ENCODE measurements at regions not wholly inside any gene's neighbourhood (a gene's known extent, or its start where the extent isn't known, plus 50 kb on each side); places are given as distances from the start of the nearest gene placed in this dataset.

- TF ChIP-seq CEBPB (IDR thresholded peaks at IDR 0.05; ENCODE audit: borderline replicate concordance in 1 of 2, low read depth in 2 of 2, low read length in 2 of 2) = no peak
- TF ChIP-seq RCOR1 (conservative IDR thresholded peaks at IDR 0.05; ENCODE audit: low read depth, low read length) = no peak
- TF ChIP-seq RFX5 (IDR thresholded peaks at IDR 0.05; ENCODE audit: low read depth, low read length) = no peak
- no peak for TF ChIP-seq POLR2AphosphoS5 (IDR thresholded peaks at IDR 0.05; ENCODE audit: low read length)
- TF ChIP-seq NR2C1 (IDR thresholded peaks at IDR 0.05) = no peak
- TF ChIP-seq SPI1 (IDR thresholded peaks at IDR 0.05; ENCODE audit: borderline replicate concordance, insufficient read depth, low read depth, low read length) = no peak
- no peak for TF ChIP-seq HDAC2 (IDR thresholded peaks at IDR 0.05)
- no peak for TF ChIP-seq CBX3 (IDR thresholded peaks at IDR 0.05; ENCODE audit: borderline replicate concordance, low read depth)
- TF ChIP-seq RELB (IDR thresholded peaks at IDR 0.05; ENCODE audit: low read depth) = no peak
- no peak for TF ChIP-seq BHLHE40 (IDR thresholded peaks at IDR 0.05; ENCODE audit: borderline replicate concordance in 1 of 2, low read depth in 2 of 2, low read length in 1 of 2)
These were observed 252.7 kb upstream of the IL12B start (continued) for GRCh38 chr5:159582756-159583541.

GRCh38 chr5:159586921-159587320 is 256.6 kb upstream of the IL12B start:
- intact Hi-C loops (cut with micrococcal nuclease; ENCODE audit: unreplicated experiment) (no loop called here), in situ Hi-C loops (cut with MboI) (no loop called here)
- no peak overlapping the region for H3K27ac ChIP-seq (ENCODE audit: control insufficient read depth, insufficient read depth)
- H4K20me1 ChIP-seq (ENCODE audit: control insufficient read depth, insufficient read depth) = no peaks in the 10 kb centered on the region
- H3K4me1 ChIP-seq (ENCODE audit: control insufficient read depth, insufficient read depth, low read length) = no peaks in the 10 kb centered on the region
- no peak overlapping the region for H3K4me3 ChIP-seq
- POLR2A ChIA-PET = no interaction called here
- TF ChIP-seq LARP7 (IDR thresholded peaks at IDR 0.05) (no peak), ZNF217 (IDR thresholded peaks at IDR 0.05) (no peak), ZBTB11 (CRISPR knock-in tag; IDR thresholded peaks at IDR 0.05) (no peak), BHLHE40 (IDR thresholded peaks at IDR 0.05; ENCODE audit: borderline replicate concordance in 1 of 2, low read depth in 2 of 2, low read length in 1 of 2) (no peak), TAF1 (IDR thresholded peaks at IDR 0.05; ENCODE audit: borderline replicate concordance, low read depth, low read length) (no peak), IRF3 (IDR thresholded peaks at IDR 0.05) (no peak), PAX5 (IDR thresholded peaks at IDR 0.05; ENCODE audit: borderline replicate concordance, low read depth, low read length) (no peak)
- no peaks in the 10 kb centered on the region for H3K9me3 ChIP-seq (replicated peaks; ENCODE audit: control insufficient read depth, insufficient read depth, low read length)
- H3K36me3 ChIP-seq (ENCODE audit: control insufficient read depth in 2 of 2, insufficient read depth in 2 of 2, low read length in 1 of 2) = no peaks in the 10 kb centered on the region
- CTCF ChIA-PET = no interaction called here
- no peak overlapping the region for H2AFZ ChIP-seq (ENCODE audit: control insufficient read depth, low read depth, low read length)
- 74% methylated on average over 5 of the region's 5 CpGs for WGBS (ENCODE audit: insufficient coverage, insufficient replicate concordance, low lambda C conversion rate, missing lambda C conversion rate)
- FAIRE-seq = no peak
- SMC1A ChIA-PET (ENCODE audit: uncharacterized antibody, unreplicated experiment) = no interaction called here
- no peaks in the 10 kb centered on the region for H3K27me3 ChIP-seq (replicated peaks in 1 of 2; ENCODE audit: control insufficient read depth in 2 of 2, insufficient read depth in 2 of 2, low read length in 1 of 2)
- no peak for ATAC-seq
- BruUV-seq (replicated peaks) = no TSS peak
- no peak overlapping the region for H3K4me2 ChIP-seq (ENCODE audit: control insufficient read depth, insufficient read depth)
- DNase-seq (ENCODE audit: low read depth, low spot score) = no peak
- RAD21 ChIA-PET (ENCODE audit: unreplicated experiment) = no interaction called here
- no peak overlapping the region for H3K9ac ChIP-seq (ENCODE audit: control insufficient read depth, insufficient read depth, low read length)
- no peaks in the 10 kb centered on the region for H3K79me2 ChIP-seq (ENCODE audit: control insufficient read depth, insufficient read depth, low read length)

Measured in GM12878 (cell line).